Fibroblast of skin of left quadriceps (primary cell): ENCODE measurements at regions not wholly inside any gene's neighbourhood (a gene's known extent, or its start where the extent isn't known, plus 50 kb on each side); places are given as distances from the start of the nearest gene placed in this dataset.

ENCODE experiments used
- DNase-seq, 2 experiments: peaks; one replicate each; pipeline ENCODE4 v3.0.0-alpha.2; 2013; ENCODE audit warnings: low read depth in 2 of 2

- no peak for DNase-seq
These were observed 247.9 kb upstream of the VCX3A start for GRCh38 chrX:6782831-6783230.

GRCh38 chrX:6778544-6779503 lies 243.9 kb upstream of the VCX3A start:
- DNase-seq = no peak

GRCh38 chrX:6777238-6778002 lies 242.5 kb upstream of the VCX3A start:
- DNase-seq = no peak

- DNase-seq = no peak
These were observed 236.0 kb upstream of the VCX3A start for GRCh38 chrX:6770936-6771335.

- DNase-seq = no peak
These were observed 234.0 kb upstream of the VCX3A start for GRCh38 chrX:6768881-6769280.

GRCh38 chrX:6761251-6761650 lies 226.3 kb upstream of the VCX3A start:
- DNase-seq = no peak

- no peak for DNase-seq
These were observed 224.9 kb upstream of the VCX3A start for GRCh38 chrX:6759655-6760375.

GRCh38 chrX:6758234-6758633 lies 223.3 kb upstream of the VCX3A start:
- DNase-seq = no peak

GRCh38 chrX:6757631-6758030 lies 222.7 kb upstream of the VCX3A start:
- no peak for DNase-seq

- DNase-seq = no peak
These were observed 213.7 kb upstream of the VCX3A start for GRCh38 chrX:6748595-6748994.

- DNase-seq = no peak
These were observed 203.9 kb upstream of the VCX3A start for GRCh38 chrX:6738518-6739470.

GRCh38 chrX:6734844-6735634 lies 200.1 kb upstream of the VCX3A start:
- DNase-seq = no peak

GRCh38 chrX:6732101-6732500 lies 197.2 kb upstream of the VCX3A start:
- no peak for DNase-seq

GRCh38 chrX:6729626-6730025 lies 194.7 kb upstream of the VCX3A start:
- DNase-seq = no peak

GRCh38 chrX:6718766-6719165 lies 183.8 kb upstream of the VCX3A start:
- no peak for DNase-seq

GRCh38 chrX:6708676-6709380 lies 173.9 kb upstream of the VCX3A start:
- DNase-seq = no peak

- no peak for DNase-seq
These were observed 173.1 kb upstream of the VCX3A start for GRCh38 chrX:6708041-6708440.

GRCh38 chrX:6707497-6707896 lies 172.6 kb upstream of the VCX3A start:
- no peak for DNase-seq

- DNase-seq = no peak
These were observed 166.2 kb upstream of the VCX3A start for GRCh38 chrX:6701085-6701484.

- no peak for DNase-seq
These were observed 160.8 kb upstream of the VCX3A start for GRCh38 chrX:6695717-6696116.
